K562 (cell line): ENCODE measurements at regions not wholly inside any gene's neighbourhood (a gene's known extent, or its start where the extent isn't known, plus 50 kb on each side); places are given as distances from the start of the nearest gene placed in this dataset.
"Not testable (repeated sequence)": the region's sequence is repeated elsewhere in the genome, so short reads cannot be mapped to it uniquely, and the experiment has no call there.

Experiments
- ATAC-seq: fragments of 200-7000 bp; cut with Tn5 transposase; 3 replicates; pipeline ENCODE4 v1.9.1; 2020; ENCODE audit warnings: moderate library complexity
- BruUV-seq: library from RNA; stranded (reverse); fragments of 400-500 nt; replicated peaks from 2 replicates; lab custom pipeline; 2021; lab: Mats Ljungman, UMichigan
- CTCF ChIA-PET: fragments of 300-600 bp; formaldehyde crosslinking; extraction: SDS; loops from one replicate; lab custom pipeline; 2021; ENCODE audit warnings: low intra/inter-chr PET ratio; lab: Yijun Ruan, JAX
- POLR2A ChIA-PET: fragments of 300-600, 350-650 bp; sonication (Branson Sonifier 250); formaldehyde crosslinking; extraction: SDS; loops from one replicate; lab custom pipeline; 2021; ENCODE audit warnings: antibody characterized with exemption, inconsistent platforms; lab: Yijun Ruan, JAX
- DNase-seq, 4 experiments: peaks; one replicate each; pipeline versions ENCODE4 v3.0.0 to v3.0.0-alpha.2; 2011 to 2018; ENCODE audit warnings: low spot score in 3 of 4, mixed read lengths in 3 of 4; ENCODE audit errors: extremely low read depth in 1 of 4
- FAIRE-seq: peaks from 2 replicates; lab custom pipeline; 2011; peaks lifted over from hg19 to GRCh38; lab: Jason Lieb, UNC
- H2AFZ ChIP-seq: 2 replicates; pipeline ENCODE4 v1.6.0; 2011; ENCODE audit warnings: low read depth, low read length, control low read depth, inconsistent platforms
- H3K27ac ChIP-seq: fragments of 200-600 bp; 3 replicates; pipeline ENCODE4 v1.8.0; 2011; ENCODE audit warnings: low read depth, mild to moderate bottlenecking, control low read depth, inconsistent platforms, low read length, moderate library complexity, mixed read lengths; ENCODE audit errors: extremely low read depth
- H3K27me3 ChIP-seq, 2 experiments: fragments of 300-600 bp in 1 of 2; 2 replicates in 1 of 2; 3 replicates in 1 of 2; pipeline versions ENCODE4 v1.6.0 to v1.8.0; 2011; ENCODE audit warnings: inconsistent platforms in 2 of 2, low read length in 2 of 2, mild to moderate bottlenecking in 1 of 2, mixed read lengths in 1 of 2, moderate library complexity in 1 of 2; ENCODE audit not compliant: control insufficient read depth in 2 of 2, insufficient read depth in 2 of 2
- H3K36me3 ChIP-seq: fragments of 300-600 bp; 3 replicates; pipeline ENCODE4 v1.8.0; 2011; ENCODE audit warnings: mild to moderate bottlenecking, low read length, inconsistent platforms; ENCODE audit not compliant: control insufficient read depth, insufficient read depth
- H3K4me1 ChIP-seq, 2 experiments: fragments of 200-600 bp in 1 of 2; replicated peaks in 1 of 2; 2 replicates in 1 of 2; 3 replicates in 1 of 2; pipeline versions ENCODE4 v1.5.1 to v1.8.0; 2011; ENCODE audit warnings: inconsistent platforms in 2 of 2, low read length in 2 of 2, mild to moderate bottlenecking in 1 of 2, mixed read lengths in 1 of 2, moderate library complexity in 1 of 2; ENCODE audit not compliant: control insufficient read depth in 2 of 2, insufficient read depth in 2 of 2
- H3K4me2 ChIP-seq: 2 replicates; pipeline ENCODE4 v1.6.1; 2011; ENCODE audit warnings: low read length, control low read depth, inconsistent platforms, mixed read lengths; ENCODE audit not compliant: insufficient read depth
- H3K4me3 ChIP-seq: fragments of 200-600 bp; sonication (generic), shearing (Covaris generic); 2 replicates; pipeline ENCODE4 v1.5.1; 2016; ENCODE audit warnings: control low read depth, inconsistent platforms
- H3K79me2 ChIP-seq: fragments of 200-600 bp; 3 replicates; pipeline ENCODE4 v1.8.0; 2011; ENCODE audit warnings: low read length, inconsistent platforms; ENCODE audit not compliant: control insufficient read depth, insufficient read depth
- H3K9ac ChIP-seq, 2 experiments: 2 replicates each; pipeline versions ENCODE4 v1.6.0 to v1.6.1; 2011; ENCODE audit warnings: low read depth in 2 of 2, low read length in 2 of 2, control low read depth in 1 of 2, inconsistent platforms in 1 of 2, mild to moderate bottlenecking in 1 of 2, mixed read lengths in 1 of 2; ENCODE audit not compliant: insufficient read depth in 1 of 2
- H3K9me1 ChIP-seq: one replicate; pipeline ENCODE4 v1.6.0; 2011; ENCODE audit warnings: inconsistent platforms, mild to moderate bottlenecking, low read length, moderate library complexity; ENCODE audit not compliant: control insufficient read depth, insufficient read depth
- H3K9me3 ChIP-seq: replicated peaks from 2 replicates; pipeline ENCODE4 v1.5.1; 2011; ENCODE audit warnings: low read depth, low read length, inconsistent platforms; ENCODE audit not compliant: control insufficient read depth, insufficient read depth
- H4K20me1 ChIP-seq: replicated peaks from 2 replicates; pipeline ENCODE4 v1.6.1; 2011; ENCODE audit warnings: low read length, inconsistent platforms, mixed read lengths; ENCODE audit not compliant: control insufficient read depth, insufficient read depth
- BCOR ChIP-seq: fragments of 450-650 bp; IDR thresholded peaks from 2 replicates; pipeline ENCODE4 v1.6.1; 2016
- E4F1 ChIP-seq: fragments of 250-450 bp; sonication (Bioruptor Pico); IDR thresholded peaks from 2 replicates; pipeline ENCODE4 v1.5.0; 2021; ENCODE audit warnings: mild to moderate bottlenecking, borderline replicate concordance
- NFE2L1 ChIP-seq: fragments of 450-650 bp; IDR thresholded peaks from 2 replicates; pipeline ENCODE4 v1.6.1; 2016; ENCODE audit warnings: missing genetic modification characterization, low read depth, mild to moderate bottlenecking, missing compliant biosample characterization, moderate library complexity, borderline replicate concordance
- TAF9B ChIP-seq: fragments of 450-650 bp; IDR thresholded peaks from 2 replicates; pipeline ENCODE4 v1.6.1; 2018; ENCODE audit warnings: mild to moderate bottlenecking; ENCODE audit not compliant: partially characterized antibody
- ZNF146 ChIP-seq: IDR thresholded peaks from one replicate; pipeline ENCODE4 v1.6.1; 2018; ENCODE audit warnings: missing compliant biosample characterization; ENCODE audit not compliant: unreplicated experiment
- WGBS: fragments of 100-300 bp; shearing (Covaris generic); methylation state at CpG from one replicate; pipeline ENCODE4 v1.1.6; 2016; ENCODE audit warnings: low coverage, mixed read lengths; ENCODE audit not compliant: insufficient coverage; ENCODE audit errors: missing lambda C conversion rate; 5-methylcytosine and 5-hydroxymethylcytosine counted together
- in situ Hi-C: fragments of 300-500 bp; cut with MboI; formaldehyde crosslinking; loops from 4 replicates; pipeline ENCODE4 v1.15.0; 2018; ENCODE audit warnings: inconsistent platforms, mixed read lengths
- intact Hi-C: fragments of 100-400 bp; cut with micrococcal nuclease; formaldehyde crosslinking; loops from 2 replicates; pipeline ENCODE4 v1.14.2; 2022

- TF ChIP-seq TAF9B (no peak), NFE2L1 (tag) (peak; percentile 80), E4F1 (CRISPR knock-in tag) (no peak)
- TF ChIP-seq, all 486 proteins: peak for 7
Measured at GRCh38 chr6:14241255-14242070, 123.9 kb downstream of the CD83 start (continued).

- not testable (repeated sequence) for BruUV-seq, H4K20me1 ChIP-seq, H3K79me2 ChIP-seq
- TF ChIP-seq BCOR = 0 out of 2 replicates have a peak, but pooled peaks have one; percentile 8
- TF ChIP-seq ZNF146 (CRISPR knock-in tag) = peak; percentile 93
- TF ChIP-seq, all 486 proteins: peak for 2; not testable (repeated sequence) for 484
- ATAC-seq, H3K9me1 ChIP-seq, CTCF ChIA-PET, H3K27ac ChIP-seq, FAIRE-seq, H3K27me3 ChIP-seq, H2AFZ ChIP-seq, H3K9me3 ChIP-seq, DNase-seq, H3K9ac ChIP-seq, H3K36me3 ChIP-seq, H3K4me2 ChIP-seq, in situ Hi-C loops, intact Hi-C loops, H3K4me3 ChIP-seq: not testable (repeated sequence)
- POLR2A ChIA-PET = interaction anchor here (0.8 kb wide), 1 partner anchor 1888 kb away, joined by 3 read pairs; no protein-coding TSS in a partner anchor
- H3K4me1 ChIP-seq = peaks cover 0 to 13% of the 10 kb centered on the region in 2 experiments; a peak in 3 of 5 replicates
- 8% methylated on average over 2 of the region's 2 CpGs for WGBS
Measured at GRCh38 chr6:14242912-14243311, 125.3 kb downstream of the CD83 start.
